ENCODE measurements at regions not wholly inside any gene's neighbourhood (a gene's known extent, or its start where the extent isn't known, plus 50 kb on each side); places are given as distances from the start of the nearest gene placed in this dataset.

- DNase-seq (ENCODE audit: insufficient read length, low spot score) (no peak), FAIRE-seq (no peak)
- TF ChIP-seq POLR2A (IDR thresholded peaks at IDR 0.05; ENCODE audit: low read depth, low read length) = no peak
Measured at GRCh38 chr11:70854201-70854600, 398.2 kb downstream of the SHANK2 start.

DNA sequence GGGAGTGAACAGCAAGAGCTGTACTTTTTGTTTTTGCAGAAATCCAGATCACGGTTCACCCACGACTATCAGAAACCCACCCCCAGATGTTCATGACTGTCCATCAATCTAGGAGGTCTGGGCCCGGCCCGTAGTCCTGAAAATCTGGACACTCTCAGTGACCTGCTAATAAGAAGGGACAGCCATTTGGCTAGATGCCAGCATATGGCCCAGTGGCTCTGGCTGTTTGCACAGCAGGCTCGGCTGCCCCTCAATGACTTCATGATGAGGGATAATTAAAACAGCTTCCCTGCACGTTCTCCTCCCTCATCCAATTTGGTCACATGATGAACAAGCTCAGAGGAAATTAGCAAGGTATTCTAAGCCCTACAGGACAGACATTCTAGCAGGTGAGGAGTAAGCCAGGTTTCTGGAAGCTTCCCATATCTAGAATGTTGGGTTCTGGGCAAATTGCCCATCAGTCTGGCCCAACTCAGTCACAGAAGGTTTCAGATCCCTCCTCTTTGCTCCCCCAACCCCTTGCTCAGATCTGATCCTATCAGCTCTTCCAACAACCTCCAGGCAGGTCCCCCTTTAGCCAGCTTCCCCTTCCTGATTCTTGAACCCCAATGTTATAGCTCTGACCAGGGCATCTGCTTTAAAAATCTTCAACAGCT is 397.3 kb downstream of the SHANK2 start:
- DNase-seq (ENCODE audit: insufficient read length, low spot score) (no peak), FAIRE-seq (no peak)
- TF ChIP-seq POLR2A (IDR thresholded peaks at IDR 0.05; ENCODE audit: low read depth, low read length) = no peak

- no peak for DNase-seq (ENCODE audit: insufficient read length, low spot score)
- no peak for TF ChIP-seq POLR2A (IDR thresholded peaks at IDR 0.05; ENCODE audit: low read depth, low read length)
- no peak for FAIRE-seq
Measured at GRCh38 chr11:70857894-70858293, 394.5 kb downstream of the SHANK2 start.

DNA sequence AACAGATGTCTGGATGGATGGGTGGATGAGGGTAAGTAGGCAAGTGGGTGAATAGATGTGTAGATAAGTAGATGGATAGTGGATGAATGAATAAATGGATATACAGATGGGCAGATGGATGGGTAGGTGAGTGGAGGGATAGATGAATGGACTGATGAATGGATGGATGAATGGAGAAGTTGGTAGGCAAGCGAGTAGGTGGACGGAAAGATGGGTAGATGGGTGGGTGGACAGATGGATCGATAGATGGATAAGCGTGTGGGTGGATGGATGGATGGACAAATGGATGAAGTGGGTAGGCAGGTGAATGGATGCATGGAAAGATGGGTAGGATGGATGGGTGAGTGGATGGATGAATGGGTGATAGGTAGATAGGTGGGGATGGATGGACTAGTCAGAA is 393.2 kb downstream of the SHANK2 start:
- no peak for FAIRE-seq
- no peak for DNase-seq (ENCODE audit: insufficient read length, low spot score)
- no peak for TF ChIP-seq POLR2A (IDR thresholded peaks at IDR 0.05; ENCODE audit: low read depth, low read length)

DNA sequence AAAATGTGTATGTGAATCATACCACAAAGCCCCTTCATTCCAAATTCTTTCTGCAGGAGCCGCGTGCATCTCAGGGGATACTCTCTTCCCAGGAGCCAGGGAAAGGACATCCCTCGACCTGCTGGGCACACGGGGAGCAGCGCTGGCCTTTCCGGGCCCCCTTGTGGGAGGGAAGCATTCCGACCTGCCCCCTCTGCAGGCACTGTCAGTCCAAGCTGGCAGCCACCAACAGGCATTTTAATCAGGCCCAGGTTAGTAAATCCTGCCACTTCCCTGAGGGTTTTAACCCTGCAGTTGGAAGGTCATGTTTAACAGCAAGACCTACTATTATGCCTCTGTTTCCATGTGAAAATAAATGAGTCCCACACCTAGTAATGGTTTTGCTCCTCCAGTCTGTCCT is 391.5 kb downstream of the SHANK2 start:
- TF ChIP-seq POLR2A (IDR thresholded peaks at IDR 0.05; ENCODE audit: low read depth, low read length) = no peak

DNA sequence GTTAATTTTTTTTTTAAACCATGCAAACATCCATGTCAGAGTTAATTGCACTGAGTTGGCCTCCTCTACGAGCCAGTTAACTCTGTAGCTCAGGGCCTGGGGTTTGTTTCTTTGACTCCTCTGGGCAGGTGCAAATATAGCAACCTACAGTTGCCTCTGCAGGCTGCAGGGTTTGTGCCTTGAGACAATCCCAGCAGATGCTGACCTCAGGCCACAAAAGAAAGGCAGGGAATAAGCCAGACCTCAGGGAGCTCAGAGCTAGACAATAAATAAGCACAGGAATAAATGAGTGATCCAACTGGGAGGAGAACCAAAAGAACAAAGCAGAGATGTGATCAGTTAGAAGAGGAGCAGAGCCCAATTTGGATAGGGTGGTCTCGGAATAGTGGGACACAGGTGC is 390.8 kb downstream of the SHANK2 start:
- no peak for DNase-seq (ENCODE audit: insufficient read length, low spot score)
- no peak for FAIRE-seq

More for the DNA sequence above, 391.5 kb downstream of the SHANK2 start:
- DNase-seq (ENCODE audit: insufficient read length, low spot score) = no peak
- no peak for FAIRE-seq

GRCh38 chr11:70862093-70862492 is 390.3 kb downstream of the SHANK2 start:
- no peak for TF ChIP-seq POLR2A (IDR thresholded peaks at IDR 0.05; ENCODE audit: low read depth, low read length)
- FAIRE-seq (no peak), DNase-seq (ENCODE audit: insufficient read length, low spot score) (no peak)

More for the DNA sequence above, 390.8 kb downstream of the SHANK2 start:
- no peak for TF ChIP-seq POLR2A (IDR thresholded peaks at IDR 0.05; ENCODE audit: low read depth, low read length)

GRCh38 chr11:70863186-70863585 is 389.2 kb downstream of the SHANK2 start:
- no peak for TF ChIP-seq POLR2A (IDR thresholded peaks at IDR 0.05; ENCODE audit: low read depth, low read length)
- DNase-seq (ENCODE audit: insufficient read length, low spot score) = no peak
- no peak for FAIRE-seq

- no peak for DNase-seq (ENCODE audit: insufficient read length, low spot score)
- no peak for TF ChIP-seq POLR2A (IDR thresholded peaks at IDR 0.05; ENCODE audit: low read depth, low read length)
- no peak for FAIRE-seq
Measured at GRCh38 chr11:70863993-70864392, 388.4 kb downstream of the SHANK2 start.

GRCh38 chr11:70865356-70865755 is 387.0 kb downstream of the SHANK2 start:
- no peak for FAIRE-seq
- TF ChIP-seq POLR2A (IDR thresholded peaks at IDR 0.05; ENCODE audit: low read depth, low read length) = no peak
- no peak for DNase-seq (ENCODE audit: insufficient read length, low spot score)

- no peak for TF ChIP-seq POLR2A (IDR thresholded peaks at IDR 0.05; ENCODE audit: low read depth, low read length)
- no peak for FAIRE-seq
- no peak for DNase-seq (ENCODE audit: insufficient read length, low spot score)
Measured at GRCh38 chr11:70866834-70867233, 385.5 kb downstream of the SHANK2 start.

GRCh38 chr11:70867281-70868047 is 384.9 kb downstream of the SHANK2 start:
- FAIRE-seq (no peak), DNase-seq (ENCODE audit: insufficient read length, low spot score) (no peak)
- no peak for TF ChIP-seq POLR2A (IDR thresholded peaks at IDR 0.05; ENCODE audit: low read depth, low read length)

DNA sequence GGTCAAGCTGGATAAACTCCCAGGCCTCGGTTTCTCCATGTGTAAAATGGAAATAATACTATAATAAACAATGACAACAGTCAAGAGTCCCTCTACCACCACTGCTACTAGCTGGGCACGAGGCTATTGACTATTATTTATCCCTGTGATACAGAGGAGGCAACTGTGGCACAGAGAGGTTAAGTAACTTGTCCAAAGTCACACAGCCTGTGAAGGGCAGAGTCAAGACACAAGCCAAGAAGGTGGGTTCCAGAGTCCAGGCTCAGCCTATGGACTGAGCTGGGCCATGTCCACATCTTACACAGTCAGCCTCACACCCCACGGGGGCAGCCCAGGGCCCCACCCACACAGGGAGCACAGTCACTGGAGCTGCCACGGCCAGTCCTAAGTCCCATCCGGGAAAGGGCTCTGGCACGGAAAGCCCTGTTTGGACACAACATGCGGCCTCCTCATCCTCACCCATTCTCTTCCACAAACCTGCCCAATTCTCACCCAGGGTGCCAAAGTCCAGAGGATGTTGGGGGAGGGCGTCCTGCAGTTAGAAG is 384.0 kb downstream of the SHANK2 start:
- FAIRE-seq (no peak), DNase-seq (ENCODE audit: insufficient read length, low spot score) (no peak)
- TF ChIP-seq POLR2A (IDR thresholded peaks at IDR 0.05; ENCODE audit: low read depth, low read length) = no peak

DNA sequence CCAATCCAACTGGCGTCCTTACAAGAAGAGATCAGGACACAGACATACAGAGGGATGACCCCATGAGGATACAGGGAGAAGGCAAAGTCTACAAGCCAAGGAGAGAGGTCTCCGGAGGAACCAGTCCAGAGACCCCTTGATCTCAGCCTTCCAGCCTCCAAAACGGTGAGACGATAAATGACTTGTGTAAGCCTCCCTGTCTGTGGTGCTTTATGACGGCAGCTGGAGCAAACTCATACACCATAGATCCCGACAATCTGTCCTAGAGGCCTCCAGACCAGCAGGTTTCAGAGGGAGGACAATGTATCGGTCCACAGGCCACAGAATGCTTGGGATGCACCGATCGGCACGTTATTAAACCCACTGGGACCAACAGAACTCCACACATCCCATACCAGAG is 383.3 kb downstream of the SHANK2 start:
- FAIRE-seq (no peak), DNase-seq (ENCODE audit: insufficient read length, low spot score) (no peak)
- TF ChIP-seq POLR2A (IDR thresholded peaks at IDR 0.05; ENCODE audit: low read depth, low read length) = no peak

DNA sequence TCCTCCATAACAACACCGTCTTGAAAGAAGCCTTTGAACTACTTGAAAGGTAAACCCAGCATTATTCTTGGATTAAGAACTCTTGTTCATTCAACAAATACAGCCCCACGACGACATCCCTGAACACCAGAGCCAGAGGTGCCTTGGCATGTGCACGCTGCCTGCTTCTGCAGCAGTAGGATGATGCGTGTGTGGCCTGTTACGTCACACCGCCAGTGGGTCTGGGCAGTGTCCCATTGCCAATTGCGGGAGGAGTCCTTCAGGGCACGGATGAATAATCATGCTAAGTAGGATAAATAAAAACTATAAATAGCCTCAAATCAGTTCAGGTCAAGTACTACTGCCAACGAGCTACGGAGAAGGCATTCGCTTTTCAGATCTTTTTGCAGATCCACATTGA is 380.5 kb downstream of the SHANK2 start:
- FAIRE-seq (no peak), DNase-seq (ENCODE audit: insufficient read length, low spot score) (no peak)
- no peak for TF ChIP-seq POLR2A (IDR thresholded peaks at IDR 0.05; ENCODE audit: low read depth, low read length)
